NOMO-1 treated with DMSO at 0.1 percent for 48 hours (cell line): ENCODE measurements at regions not wholly inside any gene's neighbourhood (a gene's known extent, or its start where the extent isn't known, plus 50 kb on each side); places are given as distances from the start of the nearest gene placed in this dataset.
"Not testable (repeated sequence)": the region's sequence is repeated elsewhere in the genome, so short reads cannot be mapped to it uniquely, and the experiment has no call there.

ENCODE experiments used
- DNase-seq: peaks from one replicate; lab custom pipeline; 2025; ENCODE audit not compliant: unreplicated experiment; lab: John Stamatoyannopoulos, UW

DNA sequence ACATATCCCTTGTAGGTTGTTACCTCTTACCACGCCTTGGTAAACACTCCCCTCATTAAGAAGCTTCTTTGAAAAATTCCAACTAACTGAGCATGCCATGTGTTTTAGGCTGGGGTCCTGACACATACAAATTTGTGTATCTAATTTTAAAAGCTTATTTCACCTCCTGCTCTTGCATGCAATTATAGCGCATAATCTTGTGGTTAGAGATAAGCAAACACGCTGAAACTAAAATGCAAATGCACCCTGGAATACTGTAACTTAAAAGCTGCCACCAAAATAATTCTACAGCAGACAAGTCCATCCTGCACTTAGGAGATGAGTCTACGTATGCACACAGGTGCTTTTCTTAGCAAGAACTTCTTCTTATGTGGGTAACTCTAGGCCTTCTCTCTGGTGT lies 990.2 kb downstream of the TSN start:
- DNase-seq = no peak

DNA sequence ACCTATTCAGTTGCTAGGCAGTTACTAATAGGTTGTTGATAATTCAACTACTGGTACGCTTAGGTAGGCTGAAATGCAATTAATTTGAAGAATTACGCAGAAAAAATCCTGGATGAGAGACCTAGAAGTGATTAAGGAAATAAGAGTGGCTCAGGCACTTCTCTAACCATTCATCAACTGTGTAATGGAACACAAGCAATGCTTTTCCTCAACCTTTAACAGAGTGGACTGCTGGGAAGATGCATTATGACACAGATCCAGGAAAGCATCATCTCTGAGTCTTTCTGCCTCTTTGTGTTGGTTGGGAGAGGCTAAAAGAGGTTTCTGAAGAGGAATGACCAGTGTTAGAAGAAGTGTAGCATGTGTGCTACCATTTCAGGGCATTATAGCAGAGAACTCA lies 992.2 kb downstream of the TSN start:
- no peak for DNase-seq

DNA sequence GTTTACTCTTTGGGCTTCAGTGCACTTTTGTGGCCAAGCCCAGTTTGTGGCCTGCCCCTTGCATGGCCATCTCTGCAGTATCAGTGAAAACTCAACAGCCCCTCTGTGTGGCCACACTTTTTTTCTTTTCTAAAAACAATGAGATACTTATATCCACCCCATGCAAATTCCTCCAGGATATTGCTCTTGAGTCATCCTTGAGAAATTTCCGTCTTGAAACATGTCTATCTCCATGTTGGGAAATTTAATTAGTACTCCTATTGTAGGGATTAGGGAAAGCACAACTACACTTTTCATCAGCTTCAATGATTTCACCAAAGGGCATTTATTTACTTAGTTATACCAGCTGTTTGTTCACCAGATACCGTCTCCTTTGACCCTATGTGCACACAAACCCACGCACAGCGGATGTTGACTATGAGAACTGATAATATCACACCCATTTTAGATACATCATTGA lies 993.1 kb downstream of the TSN start:
- DNase-seq = no peak

DNA sequence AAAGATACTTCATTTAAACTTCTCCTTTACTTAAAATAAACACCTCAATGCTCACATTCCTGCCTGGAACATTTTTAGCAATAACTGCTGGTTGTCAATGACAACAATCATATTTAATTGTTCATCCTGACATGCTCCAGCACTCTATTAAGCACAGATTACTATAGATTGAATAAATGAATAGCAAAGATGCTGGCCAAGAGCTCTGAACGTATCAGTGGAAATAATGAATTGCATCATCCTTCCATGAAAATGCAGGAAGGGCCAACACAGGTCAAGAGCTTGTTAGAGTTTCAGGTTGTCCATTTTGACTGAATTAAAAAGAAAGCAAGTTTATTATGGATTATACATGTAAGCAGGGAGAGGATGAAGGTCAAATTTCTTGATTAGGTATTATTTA lies 994.0 kb downstream of the TSN start:
- no peak for DNase-seq

DNA sequence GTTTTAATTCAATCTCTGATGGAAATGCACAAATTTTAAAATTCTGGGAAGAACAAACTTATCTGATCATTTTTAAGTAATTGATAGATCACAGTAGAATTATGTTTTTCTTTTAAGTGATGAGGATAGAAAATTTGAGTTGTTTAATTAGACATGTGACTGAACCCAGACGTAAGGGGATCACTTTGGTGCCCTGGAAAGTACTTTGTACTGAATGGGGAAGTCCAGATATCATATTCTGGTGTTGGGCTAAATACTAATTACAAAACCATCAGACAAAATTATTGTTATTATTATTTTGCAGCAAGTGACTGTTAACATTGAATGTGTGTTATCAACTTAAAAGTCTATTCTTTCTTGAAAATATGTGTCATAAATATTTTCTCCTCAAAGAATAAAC lies 994.6 kb downstream of the TSN start:
- DNase-seq = no peak

DNA sequence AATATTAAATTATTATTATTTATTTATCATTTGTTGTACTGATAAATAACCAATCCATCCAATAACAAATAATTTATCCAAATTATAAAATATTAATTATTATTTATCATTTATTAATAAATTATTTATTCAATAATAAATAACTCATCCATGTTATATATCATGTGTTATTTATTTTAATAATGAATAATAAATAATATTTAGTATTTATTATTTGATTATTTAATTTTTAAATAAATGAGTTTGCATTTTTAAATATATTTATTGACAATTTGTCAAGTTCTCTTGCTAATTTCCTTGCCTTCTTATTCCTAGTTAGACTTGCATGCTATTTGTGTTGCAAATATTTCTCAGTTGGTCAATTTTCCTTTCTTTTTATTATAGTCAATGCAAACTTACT lies 995.4 kb downstream of the TSN start:
- no peak for DNase-seq

DNA sequence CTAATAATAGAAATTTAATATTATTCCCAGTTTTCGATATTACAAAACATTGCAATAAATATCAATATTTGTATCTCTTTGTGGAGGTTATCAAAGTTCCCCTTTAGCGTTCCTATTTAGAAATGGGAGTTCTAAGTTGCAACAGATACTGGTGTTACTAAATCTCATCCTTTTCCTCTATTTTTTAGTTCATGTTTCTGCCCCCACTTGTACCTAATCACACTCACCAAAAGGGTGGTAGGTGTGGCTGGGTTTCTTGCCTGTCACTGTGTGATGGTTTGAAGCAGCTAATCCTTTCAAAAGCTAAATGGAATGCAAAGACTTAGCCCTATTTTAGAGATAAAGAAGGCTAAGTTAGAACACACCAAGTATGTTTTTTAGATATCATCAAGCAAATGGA lies 997.9 kb downstream of the TSN start:
- DNase-seq = peak; percentile 33

DNA sequence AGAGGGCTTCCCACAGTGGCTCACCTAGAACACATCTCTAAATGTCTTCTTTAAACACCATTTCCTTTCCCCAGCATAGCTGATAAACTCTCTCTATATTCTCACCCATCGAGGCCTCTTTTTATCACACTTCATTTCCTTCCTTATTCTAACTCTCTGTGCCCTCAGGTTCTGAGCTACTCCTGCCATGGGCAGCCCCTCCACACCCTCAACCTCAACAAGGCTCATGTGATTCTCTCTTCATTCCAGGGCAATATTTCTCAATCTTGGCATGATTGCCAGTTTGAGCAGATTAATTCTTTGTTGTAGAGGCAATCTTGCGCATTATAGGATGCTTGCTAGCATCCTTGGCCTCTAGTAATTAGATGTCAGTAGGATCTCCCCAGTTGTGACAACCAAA lies 999.1 kb downstream of the TSN start:
- peak; percentile 40 for DNase-seq

DNA sequence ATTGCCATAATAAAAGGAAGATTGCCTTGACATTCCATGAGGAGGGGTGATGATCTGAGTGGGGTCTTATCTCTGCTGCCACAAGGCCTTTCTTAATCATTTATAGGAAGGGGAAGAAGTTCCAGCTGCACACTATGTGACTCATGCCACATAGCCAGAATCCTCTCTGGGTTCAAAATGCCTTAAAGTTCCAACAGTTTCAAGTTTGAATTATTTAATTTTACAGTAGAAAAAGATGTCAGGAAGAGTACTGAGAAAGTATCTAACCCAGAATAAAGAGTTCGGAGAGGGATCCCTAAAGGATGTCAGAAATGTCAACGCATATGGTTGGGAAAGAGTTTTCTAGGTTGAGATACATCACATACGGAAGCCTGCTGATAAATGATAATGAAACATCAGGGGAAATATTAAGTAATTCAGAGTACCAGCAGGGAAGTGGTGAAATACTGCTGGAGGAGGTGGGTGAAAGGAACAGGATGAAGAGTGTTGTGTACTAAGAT lies 999.9 kb downstream of the TSN start:
- DNase-seq = peak; percentile 9

DNA sequence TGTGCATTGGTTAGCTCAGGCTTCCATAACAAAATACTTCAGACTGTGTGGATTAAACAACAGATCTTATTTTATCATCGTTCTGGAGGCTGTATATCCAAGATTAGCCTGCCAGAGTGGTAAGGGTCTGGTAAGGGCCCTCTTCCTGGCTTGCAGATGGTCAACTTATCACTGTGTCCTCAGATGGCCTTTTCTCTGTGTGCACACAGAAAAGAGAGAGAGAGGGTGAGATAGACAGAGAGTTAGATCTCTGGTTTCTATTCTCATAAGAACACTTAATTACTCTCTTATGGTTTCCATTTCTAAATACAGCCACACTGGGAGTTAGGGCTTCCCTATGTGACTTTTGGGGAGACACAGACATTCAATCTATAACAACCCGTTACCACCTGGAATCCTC lies 1003.5 kb downstream of the TSN start:
- no peak for DNase-seq

DNA sequence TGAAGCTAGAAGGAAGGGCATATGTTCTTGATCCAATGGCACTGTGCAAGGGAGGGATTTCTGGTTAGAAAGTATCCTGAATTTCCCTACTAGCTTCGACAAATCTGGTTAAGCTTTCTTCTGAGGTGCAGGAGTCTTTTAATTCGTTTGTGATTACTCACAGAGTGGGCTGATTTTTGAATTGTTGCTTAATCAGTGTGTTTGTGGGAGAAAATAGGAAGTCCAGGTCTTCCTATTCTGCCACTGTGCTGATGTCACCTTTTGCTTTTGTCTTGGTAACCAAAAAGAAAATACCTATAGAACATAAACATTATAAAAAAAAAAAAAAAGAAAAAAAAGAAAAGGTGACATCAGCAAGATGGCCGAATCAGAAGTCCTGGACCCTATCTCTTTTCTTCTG lies 1008.6 kb downstream of the TSN start:
- peak; percentile 21 for DNase-seq

DNA sequence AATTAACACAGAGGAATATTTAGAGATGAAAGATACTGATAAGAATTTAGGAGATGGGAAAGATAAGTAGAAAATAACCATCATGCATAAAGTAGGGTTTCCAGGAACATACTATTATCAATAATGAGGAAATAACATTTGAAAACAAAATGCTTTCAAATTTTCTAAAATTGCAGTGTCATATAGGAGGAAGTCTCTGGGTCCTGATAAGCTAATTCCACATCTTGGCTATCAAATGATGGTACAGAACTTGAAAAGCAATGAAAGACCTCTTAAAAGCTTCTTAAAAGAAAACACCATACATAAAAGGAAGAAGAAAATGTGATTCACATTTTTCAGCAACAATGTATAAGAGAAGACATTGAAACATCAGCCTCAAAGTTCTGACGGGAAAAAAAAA lies 1024.8 kb downstream of the TSN start:
- DNase-seq = no peak

DNA sequence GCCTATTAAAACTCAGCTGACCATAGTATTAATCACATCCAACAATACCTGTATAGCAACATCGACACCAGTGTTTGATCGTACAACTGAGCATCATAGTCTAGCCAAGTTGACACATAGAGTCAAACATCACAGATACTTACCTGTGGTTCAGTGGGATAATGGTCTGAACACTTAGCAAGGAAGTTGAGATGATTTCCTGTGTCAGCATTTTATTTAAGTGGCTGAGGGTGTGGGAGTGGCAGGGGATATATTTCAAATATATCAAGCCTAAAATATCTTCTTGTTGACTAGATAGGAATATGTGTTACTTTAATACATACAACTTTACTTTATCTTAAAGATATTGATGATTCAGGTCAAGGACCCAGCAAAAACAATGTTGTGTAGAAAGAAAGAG lies 1038.6 kb downstream of the TSN start:
- DNase-seq = no peak

DNA sequence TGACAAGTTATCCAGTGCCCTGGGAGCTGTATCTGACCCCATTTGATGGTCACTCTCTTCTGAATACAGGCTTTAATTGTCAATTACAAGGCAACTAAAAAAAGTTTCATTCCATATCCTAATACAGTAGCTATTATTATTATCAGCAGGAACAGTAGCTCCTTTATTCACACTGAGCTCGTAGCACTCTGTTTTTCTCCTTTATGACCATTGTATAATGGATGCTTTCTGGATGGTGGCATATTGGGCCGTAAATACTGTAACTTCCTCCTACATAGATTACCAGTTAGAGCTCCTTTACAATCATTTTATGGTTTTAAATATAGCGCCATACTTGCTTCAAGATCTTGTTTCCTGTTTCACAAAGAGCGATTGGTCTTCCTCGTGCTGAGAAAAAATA lies 1040.3 kb downstream of the TSN start:
- peak; percentile 7 for DNase-seq

DNA sequence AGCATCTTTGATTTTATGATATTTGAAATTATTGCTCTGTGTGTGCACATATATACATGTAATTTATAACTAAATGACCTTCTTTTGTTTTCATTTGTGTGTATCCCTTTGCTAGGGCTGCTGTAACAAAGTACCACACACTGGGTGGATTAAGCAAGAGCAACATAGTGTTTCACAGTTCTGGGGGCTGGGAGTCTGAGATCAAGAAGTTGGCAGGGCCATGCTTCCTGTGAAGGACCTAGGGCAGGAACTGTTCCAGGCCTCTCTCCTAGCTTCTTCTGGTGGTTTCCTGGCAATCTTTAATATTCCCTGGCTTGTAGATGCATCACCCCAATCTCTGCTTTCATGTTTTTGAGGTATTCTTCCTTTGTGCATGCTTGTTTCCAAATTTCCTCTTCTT lies 1043.9 kb downstream of the TSN start:
- no peak for DNase-seq

DNA sequence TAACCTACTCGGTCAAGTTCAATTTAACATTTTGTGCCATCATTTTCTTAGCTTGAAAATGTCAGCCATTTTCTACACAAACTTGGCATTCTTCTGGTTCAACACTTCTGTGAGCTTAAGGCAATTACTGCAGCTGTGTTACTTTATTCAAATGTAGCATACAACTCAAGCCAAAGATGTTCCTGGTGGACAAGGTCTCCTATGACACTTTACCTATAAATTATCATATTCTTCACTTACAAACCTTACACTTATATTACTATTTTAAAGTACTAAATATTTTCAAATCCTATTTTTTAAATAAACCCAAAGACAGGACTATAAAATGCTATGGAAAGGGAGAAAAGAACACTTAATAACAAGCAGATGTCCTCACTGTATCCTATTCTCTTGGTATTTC lies 1045.3 kb downstream of the TSN start:
- DNase-seq = no peak

DNA sequence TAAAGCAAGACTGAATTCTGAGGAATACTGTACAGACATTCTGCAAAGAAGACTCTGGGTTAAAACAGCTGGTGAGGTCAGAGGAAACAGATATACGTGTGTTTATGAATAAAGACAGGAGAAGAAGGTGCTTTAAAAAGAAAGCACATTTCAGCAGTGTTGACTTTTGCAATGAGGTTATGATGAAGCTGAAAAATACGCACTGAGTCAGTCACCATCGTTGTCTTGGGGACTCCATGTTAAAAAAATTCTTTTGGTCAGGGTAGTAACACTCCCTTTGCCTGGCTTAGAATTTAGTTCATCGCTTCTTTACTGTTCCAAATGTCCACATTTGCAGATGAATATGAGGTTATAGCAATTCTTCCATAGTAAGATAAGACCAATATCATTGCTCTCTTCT lies 1049.0 kb downstream of the TSN start:
- no peak for DNase-seq

DNA sequence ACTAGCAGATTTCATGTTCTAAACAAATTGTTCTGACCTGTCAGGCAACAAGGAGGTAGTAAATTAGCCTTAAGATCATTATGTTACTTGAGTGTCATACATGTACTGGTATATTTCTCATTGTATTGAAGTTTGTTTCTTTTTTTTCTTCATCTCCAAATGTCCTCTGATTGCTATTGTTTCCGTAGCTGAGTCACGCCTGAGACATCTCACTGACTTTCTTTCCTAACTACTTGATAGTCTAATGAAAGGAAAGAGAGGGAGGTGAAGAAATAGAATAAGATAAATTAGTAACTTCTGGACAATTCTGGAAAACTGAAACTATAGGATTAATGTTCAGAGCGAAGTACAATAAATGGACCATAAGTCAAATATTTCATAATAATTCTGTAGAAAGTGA lies 1049.9 kb downstream of the TSN start:
- no peak for DNase-seq

DNA sequence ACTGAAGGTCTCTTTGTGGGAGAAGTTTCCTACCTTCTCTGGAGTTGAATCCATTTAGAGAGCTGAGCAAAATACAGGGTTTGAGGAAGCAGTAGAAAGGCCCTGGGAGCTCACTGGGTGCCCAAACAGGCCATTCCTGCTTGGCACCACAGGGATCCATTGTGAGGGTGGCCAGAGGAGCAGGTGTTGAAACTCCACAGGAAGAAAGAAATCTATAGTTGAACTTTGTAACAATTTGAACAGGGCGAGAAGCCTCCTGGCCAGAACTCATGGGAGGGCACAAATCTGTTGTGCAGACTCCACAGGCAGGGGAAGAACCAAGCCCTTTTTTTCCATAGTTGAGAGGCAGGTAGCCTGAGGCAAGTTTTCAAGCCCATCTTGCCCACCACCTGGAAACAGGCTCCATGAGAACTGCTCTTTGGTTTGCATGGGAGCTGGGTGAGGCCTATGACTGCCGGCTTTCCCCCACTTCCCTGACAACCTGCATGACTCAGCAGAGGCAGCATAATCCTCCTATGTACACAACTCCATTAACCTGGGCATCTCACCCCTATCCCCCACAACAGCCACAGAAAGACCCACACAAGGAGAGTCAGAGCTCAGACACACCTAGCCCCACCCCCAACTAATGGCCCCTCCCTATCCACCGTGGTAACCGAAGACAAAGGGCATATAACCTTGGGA lies 1053.0 kb downstream of the TSN start:
- DNase-seq = no peak

DNA sequence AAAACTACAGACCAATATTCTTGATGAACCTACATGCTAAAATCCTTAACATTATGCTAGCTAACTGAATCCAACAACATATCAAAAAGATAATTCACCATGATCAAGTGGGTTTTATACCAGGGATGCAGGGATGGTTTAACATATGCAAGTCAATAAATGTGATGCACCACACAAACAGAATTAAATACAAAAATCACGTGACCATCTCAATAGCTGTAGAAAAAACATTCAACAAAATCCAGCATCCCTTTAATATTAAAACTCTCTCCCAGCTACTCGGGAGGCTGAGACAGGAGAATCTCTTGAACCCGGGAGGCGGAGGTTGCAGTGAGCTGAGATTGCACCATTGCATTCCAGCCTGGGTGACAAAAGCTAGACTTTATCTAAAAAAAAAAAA lies 1056.8 kb downstream of the TSN start:
- DNase-seq = not testable (repeated sequence)

DNA sequence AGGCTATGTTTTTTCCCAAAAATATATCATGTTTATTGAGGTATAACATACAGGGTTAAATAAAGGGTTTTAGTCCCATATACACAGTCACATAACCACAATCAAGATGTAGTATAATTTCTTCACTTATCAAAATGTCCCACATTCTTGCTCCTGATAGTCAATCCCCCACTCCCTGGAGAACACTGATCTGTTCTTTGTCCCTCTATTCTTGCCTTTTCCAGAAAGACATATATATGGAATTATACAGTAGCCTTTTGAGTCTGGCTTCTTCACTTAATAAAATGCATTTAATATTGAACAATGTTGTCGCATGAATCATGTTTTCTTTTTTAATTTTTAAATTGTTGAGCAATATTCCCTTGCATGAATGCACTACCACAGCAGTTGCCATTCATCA lies 1059.7 kb downstream of the TSN start:
- no peak for DNase-seq

DNA sequence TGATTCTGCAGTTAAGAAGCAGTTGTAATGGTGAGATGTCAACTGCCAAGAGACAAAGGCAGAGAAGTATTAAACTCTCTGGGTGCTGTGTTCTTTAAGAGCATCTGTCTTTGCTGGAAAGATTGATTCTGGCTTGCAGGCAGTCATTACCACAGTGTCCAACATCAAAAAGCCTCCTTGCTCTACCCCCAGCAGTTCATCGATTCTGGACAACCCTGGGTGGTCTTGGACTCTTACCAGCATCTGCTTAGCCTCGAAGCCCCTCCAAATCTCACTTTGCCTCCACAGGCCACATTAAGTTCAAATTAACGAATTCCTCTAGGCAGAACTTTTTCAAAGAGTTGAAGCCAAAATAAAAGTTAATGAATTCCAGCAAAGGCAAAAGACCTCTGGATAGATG lies 1061.4 kb downstream of the TSN start:
- DNase-seq = no peak

DNA sequence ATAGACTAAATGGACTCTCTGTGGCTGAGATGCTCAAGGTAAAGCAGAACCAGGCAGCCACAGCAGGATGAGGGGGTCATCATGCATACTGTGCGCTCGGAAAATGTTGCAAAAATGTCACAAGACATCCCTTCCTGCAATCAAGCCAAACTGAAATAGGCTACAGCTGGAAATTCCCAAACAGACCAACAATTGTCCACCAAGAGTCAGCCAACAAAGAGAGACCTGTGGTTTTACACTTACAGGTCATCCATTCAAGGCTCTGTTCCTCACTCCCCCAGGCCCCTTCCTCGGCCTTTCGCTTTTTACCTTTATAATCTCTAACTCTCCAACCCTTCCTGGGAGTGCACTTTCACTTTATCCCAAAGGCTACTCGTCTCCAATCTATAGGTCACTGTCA lies 1066.9 kb downstream of the TSN start:
- DNase-seq = no peak
